ENCODE measurements at regions not wholly inside any gene's neighbourhood (a gene's known extent, or its start where the extent isn't known, plus 50 kb on each side); places are given as distances from the start of the nearest gene placed in this dataset.
A peak's percentile ranks its signal among the peaks of the same experiment; 100 is the strongest.

DNA sequence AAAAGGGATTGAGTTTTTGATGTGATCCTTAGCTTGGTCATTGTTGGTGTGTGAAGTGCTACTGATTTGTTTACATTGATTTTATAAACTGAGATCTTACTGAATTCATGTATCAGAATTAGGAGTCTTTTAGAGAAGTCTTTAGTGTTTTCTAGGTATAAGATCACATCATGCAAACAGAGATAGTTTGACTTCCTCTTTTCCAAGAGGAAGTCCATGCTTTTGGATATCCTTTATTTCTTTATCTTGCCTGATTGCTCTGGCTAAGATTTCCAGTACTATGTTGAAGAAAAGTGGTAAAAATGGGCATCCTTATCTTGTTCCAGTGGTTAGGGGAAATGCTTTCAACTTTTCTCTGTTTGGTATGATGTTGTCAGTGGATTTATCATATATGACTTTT, 561.2 kb upstream of the SLITRK1 start:
- TF ChIP-seq, protein P1, sequence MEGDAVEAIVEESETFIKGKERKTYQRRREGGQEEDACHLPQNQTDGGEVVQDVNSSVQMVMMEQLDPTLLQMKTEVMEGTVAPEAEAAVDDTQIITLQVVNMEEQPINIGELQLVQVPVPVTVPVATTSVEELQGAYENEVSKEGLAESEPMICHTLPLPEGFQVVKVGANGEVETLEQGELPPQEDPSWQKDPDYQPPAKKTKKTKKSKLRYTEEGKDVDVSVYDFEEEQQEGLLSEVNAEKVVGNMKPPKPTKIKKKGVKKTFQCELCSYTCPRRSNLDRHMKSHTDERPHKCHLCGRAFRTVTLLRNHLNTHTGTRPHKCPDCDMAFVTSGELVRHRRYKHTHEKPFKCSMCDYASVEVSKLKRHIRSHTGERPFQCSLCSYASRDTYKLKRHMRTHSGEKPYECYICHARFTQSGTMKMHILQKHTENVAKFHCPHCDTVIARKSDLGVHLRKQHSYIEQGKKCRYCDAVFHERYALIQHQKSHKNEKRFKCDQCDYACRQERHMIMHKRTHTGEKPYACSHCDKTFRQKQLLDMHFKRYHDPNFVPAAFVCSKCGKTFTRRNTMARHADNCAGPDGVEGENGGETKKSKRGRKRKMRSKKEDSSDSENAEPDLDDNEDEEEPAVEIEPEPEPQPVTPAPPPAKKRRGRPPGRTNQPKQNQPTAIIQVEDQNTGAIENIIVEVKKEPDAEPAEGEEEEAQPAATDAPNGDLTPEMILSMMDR (IDR thresholded peaks at IDR 0.05; ENCODE audit: control insufficient read depth, extremely low read depth, insufficient read depth): no peak
- no peak for DNase-seq (ENCODE audit: low read depth)
- no peak overlapping the region for H3K4me3 ChIP-seq (ENCODE audit: low read depth, low read length)

DNA sequence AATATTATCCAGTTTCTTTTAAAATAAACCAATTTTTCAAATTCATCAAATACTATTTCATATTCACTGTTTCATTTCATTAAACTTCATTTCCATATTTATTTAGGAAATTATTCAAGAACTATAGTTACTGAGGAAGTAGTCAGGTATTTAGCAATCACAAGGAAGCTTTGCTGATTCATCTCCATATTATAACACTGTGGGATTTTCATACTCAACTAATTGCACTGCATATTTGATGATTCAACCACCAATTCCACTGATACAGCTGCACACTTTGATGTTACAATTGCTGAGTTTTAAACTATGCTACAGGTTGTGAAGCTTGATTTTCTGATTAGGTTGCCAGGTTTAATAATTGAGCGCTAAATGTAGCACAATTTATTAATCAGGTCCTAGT, 556.8 kb upstream of the SLITRK1 start:
- no peak for DNase-seq (ENCODE audit: low read depth)
- no peak overlapping the region for H3K4me3 ChIP-seq (ENCODE audit: low read depth, low read length)
- TF ChIP-seq, protein P1 (IDR thresholded peaks at IDR 0.05; ENCODE audit: control insufficient read depth, extremely low read depth, insufficient read depth): no peak

DNA sequence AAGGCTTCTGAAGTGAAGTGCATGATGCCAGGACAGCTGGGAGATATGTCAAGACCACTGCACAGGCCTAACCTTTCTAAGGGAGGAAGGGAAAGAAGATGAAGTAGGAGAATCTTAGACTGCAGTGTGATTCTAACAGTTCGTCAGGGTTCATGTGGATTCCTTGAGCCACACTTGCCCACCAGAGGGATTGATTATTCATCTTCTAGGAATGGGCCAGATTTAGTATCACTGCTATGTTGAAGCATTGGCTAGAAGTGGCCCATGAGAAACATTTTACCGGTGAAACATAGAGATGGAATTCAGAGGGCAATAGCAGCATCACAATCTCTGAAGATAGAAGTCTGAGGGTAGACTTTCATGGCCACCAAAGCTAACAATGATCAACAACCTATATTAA, 550.8 kb upstream of the SLITRK1 start:
- H3K4me3 ChIP-seq (ENCODE audit: low read depth, low read length): no peak overlapping the region
- TF ChIP-seq, protein P1 (IDR thresholded peaks at IDR 0.05; ENCODE audit: control insufficient read depth, extremely low read depth, insufficient read depth): no peak
- DNase-seq (ENCODE audit: low read depth): no peak

DNA sequence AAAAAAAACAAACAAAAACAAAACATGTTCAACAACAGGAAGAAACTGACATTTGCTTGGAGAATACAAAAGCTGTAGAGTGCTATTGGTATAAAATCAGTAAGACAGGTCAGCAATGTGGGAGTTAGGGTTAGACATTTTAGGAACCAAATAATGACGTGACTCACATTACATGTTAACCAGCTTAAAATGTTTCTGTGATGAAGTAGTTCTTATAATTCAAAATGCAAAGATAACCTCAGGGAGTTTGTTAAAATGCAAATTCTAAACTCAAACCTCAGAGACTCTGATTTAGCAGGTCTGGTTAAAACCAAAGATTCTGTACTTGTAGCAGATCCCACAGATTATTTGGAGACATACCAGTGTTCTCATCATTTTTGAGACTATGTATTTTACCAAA, 549.4 kb upstream of the SLITRK1 start:
- no peak for DNase-seq (ENCODE audit: low read depth)
- TF ChIP-seq, protein P1 (IDR thresholded peaks at IDR 0.05; ENCODE audit: control insufficient read depth, extremely low read depth, insufficient read depth): no peak
- no peak overlapping the region for H3K4me3 ChIP-seq (ENCODE audit: low read depth, low read length)

DNA sequence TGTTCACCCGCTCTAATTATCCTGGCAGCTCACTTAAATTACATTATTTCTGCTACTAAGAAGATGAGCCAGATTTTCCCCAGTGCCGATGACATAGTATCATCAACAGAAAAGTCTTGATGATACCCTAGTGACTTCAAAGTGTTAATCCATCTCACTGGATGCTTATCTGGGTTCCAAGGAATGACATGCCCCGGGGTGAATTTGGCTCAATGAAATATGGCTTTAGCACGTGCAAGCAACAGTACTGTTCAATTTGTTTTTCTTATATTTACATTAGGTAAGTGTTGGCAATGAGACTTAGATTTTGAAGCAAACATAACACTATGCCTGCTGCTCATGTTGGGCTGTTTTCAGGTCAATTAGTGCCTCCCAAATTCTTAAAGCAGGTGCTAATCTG, 548.2 kb upstream of the SLITRK1 start:
- TF ChIP-seq, protein P1 (IDR thresholded peaks at IDR 0.05; ENCODE audit: control insufficient read depth, extremely low read depth, insufficient read depth): no peak
- peak; percentile 62 for DNase-seq (ENCODE audit: low read depth)
- no peak overlapping the region for H3K4me3 ChIP-seq (ENCODE audit: low read depth, low read length)

DNA sequence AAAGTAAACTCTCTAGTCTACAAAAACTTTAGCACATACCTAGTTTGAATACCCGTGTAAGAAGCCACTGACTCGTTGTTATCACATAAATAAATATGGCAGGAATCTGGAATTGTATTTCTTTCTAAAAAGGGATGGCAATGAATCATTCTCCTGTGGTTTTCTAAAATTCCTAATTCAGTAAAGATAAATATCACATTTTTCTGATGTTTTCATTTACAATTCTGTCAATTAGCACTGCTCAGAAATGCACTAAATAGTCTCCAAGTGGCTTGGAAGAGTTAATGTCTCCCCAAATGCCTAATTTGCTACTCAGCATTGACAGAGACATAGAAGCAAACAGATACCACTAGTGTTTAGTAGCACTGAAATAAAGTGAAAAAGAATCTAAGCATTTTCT, 547.7 kb upstream of the SLITRK1 start:
- no peak overlapping the region for H3K4me3 ChIP-seq (ENCODE audit: low read depth, low read length)
- no peak for DNase-seq (ENCODE audit: low read depth)
- TF ChIP-seq, protein P1 (IDR thresholded peaks at IDR 0.05; ENCODE audit: control insufficient read depth, extremely low read depth, insufficient read depth): no peak

DNA sequence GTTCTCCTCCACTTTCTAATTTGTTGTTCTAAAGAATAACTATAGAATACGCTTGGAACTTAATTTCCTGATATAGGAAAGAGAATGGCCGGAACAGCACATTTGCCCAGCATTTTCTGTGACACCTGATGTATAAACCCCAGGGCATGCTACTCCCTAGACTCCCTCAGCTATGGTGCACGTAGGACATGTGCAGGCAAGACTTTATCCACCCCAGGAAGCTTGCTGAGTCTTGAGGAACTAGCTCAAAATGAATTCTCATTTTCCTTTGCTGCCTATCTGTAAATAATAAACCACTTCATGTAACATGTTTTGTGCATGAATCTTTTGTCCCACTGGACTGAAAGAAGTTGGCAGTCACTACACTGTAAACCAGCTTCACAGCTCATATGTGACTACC, 535.8 kb upstream of the SLITRK1 start:
- H3K4me3 ChIP-seq (ENCODE audit: low read depth, low read length): no peak overlapping the region
- TF ChIP-seq, protein P1 (IDR thresholded peaks at IDR 0.05; ENCODE audit: control insufficient read depth, extremely low read depth, insufficient read depth): no peak
- no peak for DNase-seq (ENCODE audit: low read depth)

Measured in LNCaP clone FGC (cell line).